HFFc6 (cell line): ENCODE measurements at regions not wholly inside any gene's neighbourhood (a gene's known extent, or its start where the extent isn't known, plus 50 kb on each side); places are given as distances from the start of the nearest gene placed in this dataset.

Experiments
- DNase-seq: peaks from one replicate; pipeline ENCODE4 v3.0.0-alpha.2; 2018
- H3K27ac Mint-ChIP-seq: 2 replicates; pipeline ENCODE4 v1.8.0; 2020; ENCODE audit warnings: mild to moderate bottlenecking, mixed read lengths
- H3K27me3 Mint-ChIP-seq: 2 replicates; pipeline ENCODE4 v1.8.0; 2021; ENCODE audit warnings: mild to moderate bottlenecking, moderate library complexity, mixed read lengths; ENCODE audit not compliant: insufficient read depth
- H3K36me3 Mint-ChIP-seq: 2 replicates; pipeline ENCODE4 v1.8.0; 2021; ENCODE audit warnings: low read depth, mixed read lengths
- H3K4me1 Mint-ChIP-seq: 2 replicates; pipeline ENCODE4 v1.8.0; 2020; ENCODE audit warnings: low read depth, mixed read lengths
- H3K4me3 Mint-ChIP-seq: 2 replicates; pipeline ENCODE4 v1.8.0; 2020; ENCODE audit warnings: mild to moderate bottlenecking, moderate library complexity, mixed read lengths
- H3K9me3 Mint-ChIP-seq: 2 replicates; pipeline ENCODE4 v1.8.0; 2020; ENCODE audit warnings: mild to moderate bottlenecking, mixed read lengths
- CTCF ChIP-seq: fragments of 200-600 bp; sonication (generic); IDR thresholded peaks from 2 replicates; pipeline ENCODE4 v1.5.0; 2021; ENCODE audit warnings: antibody characterized with exemption, mild to moderate bottlenecking

DNA sequence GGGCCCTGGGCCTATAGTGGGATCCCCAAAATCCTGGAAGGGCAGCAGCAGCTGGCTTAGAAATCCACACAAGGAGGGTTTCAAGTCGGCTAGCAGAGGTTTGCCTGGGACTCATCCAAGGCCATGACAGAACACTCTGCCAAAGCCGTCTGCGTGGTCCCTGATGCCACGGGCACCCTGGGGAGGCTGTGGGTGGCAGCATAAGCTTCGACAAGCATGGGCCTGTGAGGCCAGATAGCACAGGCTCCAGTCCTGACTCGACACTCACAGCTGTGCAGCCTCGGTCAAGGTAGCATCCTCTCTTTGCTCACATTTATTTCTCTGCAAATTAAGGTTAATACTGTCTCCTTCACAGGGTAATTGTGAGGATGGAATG is 138.3 kb downstream of the JCAD start:
- no peaks in the 10 kb centered on the region for H3K9me3 Mint-ChIP-seq
- no peaks in the 10 kb centered on the region for H3K4me1 Mint-ChIP-seq
- H3K27me3 Mint-ChIP-seq = peaks cover 60% of the 10 kb centered on the region
- no peak for DNase-seq
- no peaks in the 10 kb centered on the region for H3K36me3 Mint-ChIP-seq
- no peak overlapping the region for H3K4me3 Mint-ChIP-seq
- no peak overlapping the region for H3K27ac Mint-ChIP-seq
- TF ChIP-seq CTCF = no peak

GRCh38 chr10:29920408-29921070 is 138.8 kb downstream of the JCAD start:
- Mint-ChIP-seq H3K27ac (no peak overlapping the region), H3K27me3 (peaks cover 58% of the 10 kb centered on the region), H3K36me3 (no peaks in the 10 kb centered on the region), H3K9me3 (no peaks in the 10 kb centered on the region), H3K4me3 (no peak overlapping the region), H3K4me1 (no peaks in the 10 kb centered on the region)
- TF ChIP-seq CTCF = no peak
- no peak for DNase-seq

GRCh38 chr10:29918623-29919400 is 140.6 kb downstream of the JCAD start:
- H3K27ac Mint-ChIP-seq = no peak overlapping the region
- H3K9me3 Mint-ChIP-seq = peaks cover 4% of the 10 kb centered on the region; the same call in 1 of the 2 replicates
- DNase-seq = no peak
- no peaks in the 10 kb centered on the region for H3K36me3 Mint-ChIP-seq
- no peaks in the 10 kb centered on the region for H3K4me1 Mint-ChIP-seq
- TF ChIP-seq CTCF = no peak
- no peak overlapping the region for H3K4me3 Mint-ChIP-seq
- peaks cover 56% of the 10 kb centered on the region for H3K27me3 Mint-ChIP-seq

DNA sequence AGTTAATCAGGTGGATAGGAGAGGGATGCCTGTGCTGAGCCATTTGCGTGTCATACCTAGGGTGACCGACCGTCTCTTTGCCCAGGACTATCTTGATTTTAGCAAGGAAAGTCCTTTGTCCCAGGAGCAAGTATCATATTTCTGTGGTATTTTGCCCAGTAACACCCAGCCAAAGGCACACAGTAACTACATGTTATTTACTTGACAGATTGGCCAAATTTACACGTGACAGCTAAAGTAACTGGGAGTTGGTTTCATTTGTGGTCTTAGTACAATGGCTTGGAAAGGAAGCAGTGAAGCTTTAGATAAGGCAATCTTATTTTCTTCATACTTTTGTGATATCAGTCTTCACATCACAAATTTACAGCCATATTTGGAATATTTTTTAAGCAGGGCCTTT is 142.1 kb downstream of the JCAD start:
- no peak for DNase-seq
- Mint-ChIP-seq H3K27me3 (peaks cover 58% of the 10 kb centered on the region), H3K36me3 (no peaks in the 10 kb centered on the region), H3K4me3 (no peak overlapping the region), H3K27ac (no peak overlapping the region), H3K4me1 (no peaks in the 10 kb centered on the region), H3K9me3 (peaks cover 4% of the 10 kb centered on the region; the same call in 1 of the 2 replicates)
- no peak for TF ChIP-seq CTCF

GRCh38 chr10:29916669-29917068 is 142.7 kb downstream of the JCAD start:
- TF ChIP-seq CTCF = no peak

More at GRCh38 chr10:29916669-29917068, 142.7 kb downstream of the JCAD start:
- no peak overlapping the region for H3K27ac Mint-ChIP-seq
- H3K9me3 Mint-ChIP-seq = peaks cover 4% of the 10 kb centered on the region; the same call in 1 of the 2 replicates
- H3K36me3 Mint-ChIP-seq = no peaks in the 10 kb centered on the region
- no peak overlapping the region for H3K4me3 Mint-ChIP-seq
- no peaks in the 10 kb centered on the region for H3K4me1 Mint-ChIP-seq
- H3K27me3 Mint-ChIP-seq = peaks cover 55% of the 10 kb centered on the region
- DNase-seq = no peak
